H1 (cell line): ENCODE measurements at regions not wholly inside any gene's neighbourhood (a gene's known extent, or its start where the extent isn't known, plus 50 kb on each side); places are given as distances from the start of the nearest gene placed in this dataset.

Experiments used
- BRCA1 ChIP-seq: IDR thresholded peaks from 2 replicates; pipeline ENCODE4 v1.6.1; 2012; ENCODE audit warnings: low read depth, low read length, improper control_type of control experiment
- JUN ChIP-seq: IDR thresholded peaks from 2 replicates; pipeline ENCODE4 v1.6.1; 2011; ENCODE audit warnings: low read depth, mild to moderate bottlenecking, improper control_type of control experiment, low read length
- MAX ChIP-seq: IDR thresholded peaks from 2 replicates; pipeline ENCODE4 v1.6.1; 2012; ENCODE audit warnings: inconsistent platforms
- RFX5 ChIP-seq: IDR thresholded peaks from 2 replicates; pipeline ENCODE4 v1.6.1; 2011; ENCODE audit warnings: low read depth, low read length, improper control_type of control experiment, borderline replicate concordance
- YY1 ChIP-seq: IDR thresholded peaks from 2 replicates; pipeline ENCODE4 v1.6.1; 2011; ENCODE audit warnings: low read depth, mild to moderate bottlenecking, low read length

- TF ChIP-seq JUN (no peak), YY1 (no peak), MAX (no peak), RFX5 (no peak), BRCA1 (no peak)
Measured at GRCh38 chr20:43323592-43323991, 133.9 kb upstream of the PTPRT start (continued).
